T-helper 1 cell (primary cell): ENCODE measurements at regions not wholly inside any gene's neighbourhood (a gene's known extent, or its start where the extent isn't known, plus 50 kb on each side); places are given as distances from the start of the nearest gene placed in this dataset.
"Not testable (repeated sequence)": the region's sequence is repeated elsewhere in the genome, so short reads cannot be mapped to it uniquely, and the experiment has no call there.

ENCODE experiments used
- DNase-seq, 5 donors: peaks; one replicate each; pipeline ENCODE4 v3.0.0-alpha.2; 2012 to 2020

GRCh38 chrX:73940893-73941470 is 88.5 kb upstream of the XIST start:
- DNase-seq: no peak

DNA sequence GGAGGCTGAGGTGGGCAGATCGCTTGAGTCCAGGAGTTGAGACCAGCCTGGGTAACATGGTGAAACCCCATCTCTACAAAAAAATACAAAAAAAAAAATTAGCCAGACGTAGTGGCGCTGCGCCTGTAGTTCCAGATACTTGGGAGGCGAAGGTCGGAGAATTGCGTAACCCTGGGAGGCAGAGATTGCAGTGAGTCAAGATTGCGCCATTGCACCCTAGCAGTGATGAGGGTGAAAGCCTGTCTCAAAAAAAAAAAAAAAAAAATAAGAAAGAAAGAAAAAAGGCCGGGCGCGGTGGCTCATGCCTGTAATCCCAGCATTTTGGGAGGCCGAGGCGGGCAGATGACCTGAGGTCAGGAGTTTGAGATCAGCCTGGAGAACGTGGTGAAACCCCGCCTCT is 85.3 kb upstream of the XIST start:
- not testable (repeated sequence) for DNase-seq

- no peak for DNase-seq
These were observed 80.0 kb upstream of the XIST start for GRCh38 chrX:73932522-73932921.

DNA sequence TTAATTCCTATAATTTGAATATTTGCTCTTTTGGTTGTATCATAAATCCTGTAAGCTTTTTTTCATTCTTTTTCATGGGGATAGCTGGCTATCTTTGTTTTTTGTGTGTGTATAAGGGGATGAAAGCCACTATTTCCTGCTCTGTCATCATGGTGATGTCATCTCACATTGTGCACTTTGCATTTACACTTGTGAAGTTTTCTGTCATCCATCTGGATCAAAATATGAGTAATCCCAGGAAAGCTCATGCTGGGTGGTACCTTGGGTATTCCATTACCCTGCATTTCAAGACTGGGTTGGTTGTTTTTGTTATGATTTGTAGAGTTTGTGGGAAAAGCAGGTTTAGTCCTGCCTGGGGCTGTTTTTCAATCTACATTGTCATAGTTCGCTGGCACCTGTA is 77.8 kb upstream of the XIST start:
- DNase-seq: no peak

DNA sequence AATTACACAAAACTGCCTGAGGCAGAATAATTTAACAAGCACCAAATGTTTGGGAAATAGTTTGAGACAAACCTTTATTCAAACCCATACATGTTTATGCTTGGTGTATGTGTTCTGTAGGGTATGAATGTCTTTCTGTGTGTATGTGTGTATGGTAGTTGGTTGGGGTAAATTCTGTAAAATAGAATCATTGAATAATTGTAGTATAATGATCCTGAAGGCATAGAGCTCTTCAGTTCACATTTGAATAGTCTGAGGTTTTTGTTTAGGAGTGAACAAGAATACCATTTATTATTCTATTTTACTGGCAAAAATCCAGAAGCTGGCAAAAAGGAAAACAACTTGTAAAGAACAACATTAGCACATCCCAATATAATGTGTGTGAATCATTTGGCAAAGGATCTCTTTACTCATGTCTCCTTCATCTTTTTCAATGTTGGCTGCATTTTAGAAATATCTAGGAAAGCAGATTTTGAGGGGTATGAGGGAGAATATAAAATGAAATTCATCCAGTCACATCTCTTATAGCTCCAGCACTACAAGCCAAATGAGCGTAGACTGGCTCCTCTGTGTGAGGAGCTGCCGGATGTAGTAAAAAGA is 70.4 kb upstream of the XIST start:
- DNase-seq: no peak

DNA sequence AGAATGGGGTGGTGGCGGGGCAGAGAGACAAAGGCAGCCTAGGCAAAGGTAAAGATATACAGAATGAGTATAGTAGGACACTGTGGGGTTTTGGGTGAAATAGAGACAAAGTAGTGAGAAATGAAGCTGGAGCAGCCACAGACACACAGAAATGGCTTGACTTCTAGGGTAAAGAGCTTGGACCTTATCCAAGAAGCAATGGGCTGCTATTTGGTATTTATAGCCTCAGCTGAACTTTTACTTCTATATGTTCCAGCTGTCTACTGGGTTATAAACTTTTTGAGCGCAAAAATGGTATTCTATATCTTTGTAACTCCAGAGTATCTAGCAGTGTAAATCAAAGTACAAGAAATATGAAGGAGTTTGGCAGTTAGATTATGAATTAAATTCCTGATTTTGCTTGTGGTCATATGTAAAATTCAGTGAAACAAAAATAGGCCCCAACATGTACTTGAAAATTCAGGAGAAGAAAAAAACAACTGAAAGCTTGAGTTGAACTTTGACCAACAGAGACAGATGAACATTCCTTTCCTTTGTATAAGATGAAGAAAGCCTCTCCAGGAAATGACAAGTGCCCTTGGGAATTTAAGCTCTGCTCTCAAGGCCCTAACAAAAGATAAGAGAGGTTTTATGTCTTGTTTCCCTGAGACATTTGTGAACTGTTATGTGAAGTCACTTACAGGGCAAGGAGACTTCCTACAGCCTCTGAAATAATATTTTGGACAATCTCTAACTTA is 64.6 kb upstream of the XIST start:
- no peak for DNase-seq

GRCh38 chrX:73916489-73916888 is 64.0 kb upstream of the XIST start:
- DNase-seq: no peak

DNA sequence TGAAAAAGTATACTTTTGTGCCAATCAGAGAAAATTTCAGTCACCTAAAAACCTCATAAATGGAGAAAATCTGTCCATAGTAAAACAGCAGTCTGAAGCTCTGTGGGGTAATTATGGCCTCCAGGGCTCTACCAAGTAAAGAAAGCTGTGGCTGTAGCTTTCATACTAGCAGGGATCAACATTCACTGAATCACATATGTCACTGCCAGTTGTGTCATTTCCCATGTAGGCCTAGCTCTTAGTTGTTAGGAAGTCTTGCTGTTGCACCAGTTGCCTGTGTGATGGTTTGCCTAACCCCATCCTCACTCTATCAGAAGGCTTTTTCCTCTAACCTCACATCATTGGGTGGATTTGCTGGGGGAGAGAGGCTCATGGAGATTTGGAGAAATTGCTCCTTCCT is 62.3 kb upstream of the XIST start:
- not testable (repeated sequence) for DNase-seq

DNA sequence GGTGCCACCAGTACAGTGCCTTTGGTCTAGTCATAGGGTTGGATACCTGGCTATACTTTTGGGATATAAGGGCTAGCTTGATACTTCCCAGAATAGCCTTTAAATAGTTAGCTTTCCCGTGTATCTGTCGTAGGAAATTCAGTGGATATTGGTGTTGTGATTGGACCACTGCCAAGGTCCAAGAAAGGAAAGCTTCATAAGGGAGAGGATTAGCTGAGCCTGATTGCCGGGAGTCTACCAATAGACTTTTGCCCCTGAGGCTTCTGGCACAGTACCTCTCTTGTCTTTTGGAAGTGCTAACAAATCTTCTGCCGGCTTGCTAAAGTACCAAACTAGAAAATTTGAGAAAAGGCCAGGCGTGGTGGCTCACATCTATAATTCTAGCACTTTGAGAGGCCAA is 61.1 kb upstream of the XIST start:
- DNase-seq: no peak

GRCh38 chrX:73911946-73912345 is 59.4 kb upstream of the XIST start:
- DNase-seq: not testable (repeated sequence)

DNA sequence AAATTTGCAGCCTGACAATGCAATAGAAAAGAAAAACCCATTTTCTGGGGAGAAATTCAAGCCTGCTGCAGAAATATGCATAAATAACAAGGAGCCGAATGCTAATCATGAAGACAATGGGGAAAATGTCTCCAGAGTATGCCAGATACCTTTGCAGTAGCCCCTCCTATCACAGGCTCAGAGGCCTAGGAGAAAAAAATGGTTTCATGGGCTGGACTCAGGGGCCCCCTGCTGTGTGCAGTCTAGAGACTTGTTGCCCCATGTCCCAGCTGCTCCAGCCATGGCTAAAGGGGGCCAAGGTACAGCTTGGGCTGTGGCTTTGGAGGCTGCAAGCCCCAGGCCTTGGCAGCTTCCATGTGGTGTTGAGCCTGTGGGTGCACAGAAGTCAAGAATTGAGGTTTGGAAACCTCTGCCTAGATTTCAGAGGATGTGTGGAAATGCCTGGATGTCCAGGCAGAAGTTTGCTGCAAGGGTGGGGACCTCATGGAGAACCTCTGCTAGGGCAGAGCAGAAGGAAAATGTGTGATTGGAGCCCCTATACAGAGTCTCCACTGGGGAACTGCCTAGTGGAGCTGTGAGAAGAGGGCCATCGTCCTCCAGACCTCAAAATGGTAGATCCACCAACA is 53.3 kb upstream of the XIST start:
- not testable (repeated sequence) for DNase-seq

DNA sequence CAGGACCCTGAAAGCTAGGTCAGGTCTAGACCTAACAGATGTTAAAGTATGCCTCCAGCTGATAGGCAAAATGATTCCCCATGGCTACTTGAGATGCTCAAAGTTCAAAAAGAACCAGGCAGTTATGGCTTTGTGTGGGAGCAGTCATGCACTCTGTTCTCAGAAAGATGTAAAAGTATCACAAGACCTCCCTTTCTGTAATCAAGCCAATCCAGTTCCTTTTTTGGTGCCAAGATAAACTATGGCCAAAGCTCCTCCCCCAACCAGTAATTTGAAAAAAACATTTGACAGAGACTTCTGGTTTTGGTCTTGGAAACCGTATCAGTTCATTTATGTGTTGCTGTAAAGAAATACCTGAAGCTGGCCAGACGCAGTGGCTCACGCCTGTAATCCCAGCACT is 51.4 kb upstream of the XIST start:
- no peak for DNase-seq
